GM12874 (cell line): ENCODE measurements at regions not wholly inside any gene's neighbourhood (a gene's known extent, or its start where the extent isn't known, plus 50 kb on each side); places are given as distances from the start of the nearest gene placed in this dataset.

Experiments used
- TF ChIP-seq, protein P1 (sequence below): IDR thresholded peaks from 2 replicates; pipeline ENCODE4 v1.5.1; 2011; ENCODE audit warnings: low read depth, mild to moderate bottlenecking, control low read depth, low read length, moderate library complexity; ENCODE audit not compliant: insufficient read depth

DNA sequence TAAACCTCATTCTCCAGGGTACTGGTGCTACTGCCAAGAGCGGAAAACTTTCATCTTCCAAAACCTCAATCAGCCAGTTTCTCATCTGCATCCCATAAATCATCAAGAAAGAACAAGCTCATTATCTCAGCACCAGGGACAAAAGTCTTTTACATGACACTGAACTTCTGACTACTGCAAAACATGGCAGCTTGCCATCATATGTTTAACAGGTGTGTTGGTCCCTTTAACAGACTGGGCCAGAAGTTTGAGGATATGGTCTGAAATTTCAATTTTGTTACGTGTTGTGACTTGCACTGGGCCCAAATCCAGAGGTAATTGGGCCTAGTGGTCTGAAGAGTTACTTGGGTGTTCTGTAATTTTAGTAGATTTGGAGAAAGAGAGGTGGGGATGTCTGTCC, 305.4 kb upstream of the SEL1L start:
- TF ChIP-seq, protein P1, sequence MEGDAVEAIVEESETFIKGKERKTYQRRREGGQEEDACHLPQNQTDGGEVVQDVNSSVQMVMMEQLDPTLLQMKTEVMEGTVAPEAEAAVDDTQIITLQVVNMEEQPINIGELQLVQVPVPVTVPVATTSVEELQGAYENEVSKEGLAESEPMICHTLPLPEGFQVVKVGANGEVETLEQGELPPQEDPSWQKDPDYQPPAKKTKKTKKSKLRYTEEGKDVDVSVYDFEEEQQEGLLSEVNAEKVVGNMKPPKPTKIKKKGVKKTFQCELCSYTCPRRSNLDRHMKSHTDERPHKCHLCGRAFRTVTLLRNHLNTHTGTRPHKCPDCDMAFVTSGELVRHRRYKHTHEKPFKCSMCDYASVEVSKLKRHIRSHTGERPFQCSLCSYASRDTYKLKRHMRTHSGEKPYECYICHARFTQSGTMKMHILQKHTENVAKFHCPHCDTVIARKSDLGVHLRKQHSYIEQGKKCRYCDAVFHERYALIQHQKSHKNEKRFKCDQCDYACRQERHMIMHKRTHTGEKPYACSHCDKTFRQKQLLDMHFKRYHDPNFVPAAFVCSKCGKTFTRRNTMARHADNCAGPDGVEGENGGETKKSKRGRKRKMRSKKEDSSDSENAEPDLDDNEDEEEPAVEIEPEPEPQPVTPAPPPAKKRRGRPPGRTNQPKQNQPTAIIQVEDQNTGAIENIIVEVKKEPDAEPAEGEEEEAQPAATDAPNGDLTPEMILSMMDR = no peak

DNA sequence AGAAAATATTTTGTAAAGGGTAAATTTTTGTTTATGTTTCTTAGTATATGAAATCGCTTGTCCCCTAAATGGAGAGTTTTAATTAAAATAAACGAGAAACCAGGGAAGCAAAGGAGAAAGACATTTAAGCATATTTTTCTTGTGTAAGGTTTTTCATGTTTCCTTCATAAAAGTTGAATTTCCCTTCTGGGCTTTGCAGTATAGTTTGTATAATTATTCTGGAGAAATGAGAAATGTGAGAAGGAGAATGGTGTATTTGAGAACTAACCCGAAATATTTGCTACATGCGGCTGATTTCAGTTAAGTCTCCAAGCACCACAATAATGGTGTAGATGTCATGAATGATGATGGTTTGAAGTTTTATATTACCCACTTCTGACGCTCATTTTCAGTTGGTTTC, 307.7 kb upstream of the SEL1L start:
- TF ChIP-seq, protein P1 = no peak

DNA sequence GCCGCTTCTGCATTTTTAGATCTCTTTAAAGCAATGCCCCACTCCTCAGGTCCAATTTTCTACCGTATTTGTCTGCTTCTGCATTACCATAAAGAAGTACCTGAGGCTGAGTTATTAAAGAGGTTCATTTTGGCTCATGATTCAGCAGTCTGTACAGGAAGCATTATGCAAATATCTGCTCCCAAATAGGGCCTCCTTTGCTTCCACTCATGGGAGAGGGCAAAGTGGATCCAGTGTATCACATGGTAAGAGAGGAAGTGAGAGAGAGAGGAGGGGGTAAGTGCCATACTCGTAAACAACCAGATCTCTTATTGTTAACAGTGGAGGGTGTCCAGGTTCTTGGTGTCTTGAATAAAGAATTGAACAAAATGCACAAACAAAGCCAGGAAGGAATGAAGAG, 316.1 kb upstream of the SEL1L start:
- TF ChIP-seq, protein P1 = no peak

DNA sequence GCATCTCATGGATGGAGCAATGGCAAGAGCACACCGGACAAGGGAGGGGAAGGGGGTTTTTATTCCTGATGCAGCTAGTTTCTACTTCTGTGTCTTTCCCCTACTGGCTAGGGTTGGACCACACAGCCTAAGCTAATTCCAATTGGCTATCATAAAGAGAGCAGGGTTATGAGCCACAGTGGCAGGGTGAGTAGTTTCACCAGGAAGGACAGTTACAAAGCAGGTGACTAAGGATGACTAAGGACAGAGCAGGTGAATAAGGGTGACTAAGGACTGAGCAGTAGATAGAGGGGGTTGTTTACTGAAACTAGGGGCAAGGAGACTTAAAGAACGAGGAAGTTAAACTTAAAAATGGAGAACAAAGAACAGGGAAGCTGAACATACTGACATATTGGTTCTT, 321.4 kb upstream of the SEL1L start:
- TF ChIP-seq, protein P1 = no peak

DNA sequence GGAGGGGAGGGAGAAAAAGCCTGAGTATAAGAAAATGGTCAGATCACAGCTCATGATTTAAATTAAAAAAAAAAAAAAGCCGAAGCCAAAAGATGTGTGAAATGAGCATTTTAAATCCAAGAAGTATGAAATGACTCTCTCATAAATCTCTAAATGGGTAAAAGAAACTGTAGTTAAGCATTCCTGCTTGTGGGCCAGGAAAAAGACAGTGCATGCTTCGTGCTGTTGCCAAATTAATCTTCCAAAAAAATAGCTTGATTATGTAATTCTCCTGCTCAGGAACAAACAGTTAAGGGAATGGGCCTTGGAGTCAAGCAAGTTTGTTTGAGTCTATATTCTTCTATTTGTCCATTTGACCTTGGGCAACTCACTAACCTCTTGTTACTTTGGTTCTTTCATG, 325.4 kb upstream of the SEL1L start:
- TF ChIP-seq, protein P1 = no peak

DNA sequence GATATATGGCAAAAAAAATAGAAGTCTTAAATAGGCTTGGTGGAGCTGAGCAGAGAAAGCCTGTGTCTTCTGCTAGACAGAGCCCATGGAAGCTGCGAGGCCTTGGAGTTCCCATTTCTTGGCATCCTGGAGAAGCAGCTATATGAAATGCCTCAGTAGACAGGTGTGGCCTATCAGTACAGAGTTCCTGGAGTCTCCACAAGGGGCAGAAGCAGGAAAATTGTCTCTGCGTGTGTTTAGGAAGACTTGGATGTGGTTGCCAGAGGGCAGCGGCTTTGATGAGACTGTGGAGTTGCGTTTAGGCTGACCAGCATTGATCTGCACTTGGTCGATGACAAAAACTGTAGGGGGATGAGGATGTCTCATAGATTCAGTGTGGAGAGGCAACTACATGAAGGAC, 334.5 kb upstream of the SEL1L start:
- TF ChIP-seq, protein P1 = no peak

DNA sequence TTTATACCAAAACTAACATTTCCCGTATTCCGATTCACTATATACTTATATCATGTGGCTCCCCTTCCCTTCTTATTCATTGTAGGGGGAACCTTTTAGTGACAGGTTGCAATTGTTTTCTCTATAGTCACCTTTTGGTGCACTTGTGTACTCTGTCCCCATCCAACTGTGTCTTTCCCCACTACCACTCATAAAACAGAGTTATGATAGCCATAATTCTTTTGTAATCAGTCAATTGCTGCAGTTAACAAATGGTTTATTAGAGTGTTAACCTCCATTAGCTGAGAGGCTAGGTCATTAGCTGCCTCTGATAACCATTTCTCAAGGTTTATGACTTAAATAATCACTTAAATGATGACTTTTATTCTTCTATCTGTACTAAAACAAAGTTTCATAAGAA, 338.1 kb upstream of the SEL1L start:
- TF ChIP-seq, protein P1 = no peak

DNA sequence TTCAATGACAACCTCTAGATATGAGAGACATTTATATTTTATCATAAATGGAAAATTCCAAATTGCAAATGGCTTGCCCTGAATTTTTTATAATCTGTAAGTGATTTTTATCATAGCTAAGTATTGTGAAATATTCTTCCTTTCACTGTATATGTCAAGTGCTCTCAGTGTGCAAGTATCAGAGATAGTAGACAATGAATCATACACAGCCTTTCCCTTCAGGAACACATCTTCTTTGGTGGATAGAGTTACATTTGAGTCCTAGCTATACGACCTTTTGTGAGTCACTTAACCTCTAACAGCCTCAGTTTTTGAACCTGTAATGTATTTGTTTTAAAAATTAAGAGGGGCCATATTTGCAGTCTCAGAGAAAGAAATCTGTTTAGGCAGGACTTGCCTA, 350.7 kb upstream of the SEL1L start:
- TF ChIP-seq, protein P1 = no peak
